ENCODE measurements at regions not wholly inside any gene's neighbourhood (a gene's known extent, or its start where the extent isn't known, plus 50 kb on each side); places are given as distances from the start of the nearest gene placed in this dataset.

- H3K27me3 ChIP-seq = no peaks in the 10 kb centered on the region
- H3K4me3 ChIP-seq = no peak overlapping the region
- no peaks in the 10 kb centered on the region for H3K9me3 ChIP-seq
- H3K27ac ChIP-seq = no peak overlapping the region
- TF ChIP-seq POLR2A (IDR thresholded peaks at IDR 0.05) (no peak), CTCF (IDR thresholded peaks at IDR 0.05) (no peak)
- no peaks in the 10 kb centered on the region for H3K4me1 ChIP-seq
- no peaks in the 10 kb centered on the region for H3K36me3 ChIP-seq
- DNase-seq = no peak
- intact Hi-C loops (cut with DNase I; ENCODE audit: low total_unique reads) = no loop called here
Observed at GRCh38 chr2:120924924-120925323, 189.3 kb downstream of the GLI2 start.

GRCh38 chr2:120926463-120927264 is 191.0 kb downstream of the GLI2 start:
- Histone ChIP-seq H3K36me3 (no peaks in the 10 kb centered on the region), H3K27me3 (no peaks in the 10 kb centered on the region), H3K27ac (no peak overlapping the region), H3K4me1 (no peaks in the 10 kb centered on the region), H3K9me3 (no peaks in the 10 kb centered on the region), H3K4me3 (no peak overlapping the region)
- no peak for TF ChIP-seq CTCF (IDR thresholded peaks at IDR 0.05)
- TF ChIP-seq POLR2A (IDR thresholded peaks at IDR 0.05) = no peak
- DNase-seq = no peak
- intact Hi-C loops (cut with DNase I; ENCODE audit: low total_unique reads) = no loop called here

- TF ChIP-seq POLR2A (IDR thresholded peaks at IDR 0.05) (no peak), CTCF (IDR thresholded peaks at IDR 0.05) (no peak)
- Histone ChIP-seq H3K4me1 (no peaks in the 10 kb centered on the region), H3K4me3 (no peak overlapping the region), H3K36me3 (no peaks in the 10 kb centered on the region), H3K27ac (no peak overlapping the region), H3K9me3 (no peaks in the 10 kb centered on the region), H3K27me3 (no peaks in the 10 kb centered on the region)
- DNase-seq = no peak
- intact Hi-C loops (cut with DNase I; ENCODE audit: low total_unique reads) = no loop called here
Observed at GRCh38 chr2:120927265-120927628, 191.6 kb downstream of the GLI2 start.

GRCh38 chr2:120929829-120930228 is 194.2 kb downstream of the GLI2 start:
- no peak for TF ChIP-seq POLR2A (IDR thresholded peaks at IDR 0.05)
- TF ChIP-seq CTCF (IDR thresholded peaks at IDR 0.05) = no peak
- Histone ChIP-seq H3K27ac (no peak overlapping the region), H3K4me1 (peaks cover 0 to 5% of the 10 kb centered on the region in 2 donors), H3K9me3 (no peaks in the 10 kb centered on the region), H3K36me3 (no peaks in the 10 kb centered on the region), H3K27me3 (no peaks in the 10 kb centered on the region), H3K4me3 (no peak overlapping the region)
- no peak for DNase-seq
- intact Hi-C loops (cut with DNase I; ENCODE audit: low total_unique reads) = no loop called here

- Histone ChIP-seq H3K27me3 (no peaks in the 10 kb centered on the region), H3K4me3 (no peak overlapping the region), H3K4me1 (peaks cover 0 to 5% of the 10 kb centered on the region in 2 donors), H3K9me3 (no peaks in the 10 kb centered on the region), H3K36me3 (no peaks in the 10 kb centered on the region), H3K27ac (no peak overlapping the region)
- DNase-seq = no peak
- TF ChIP-seq CTCF (IDR thresholded peaks at IDR 0.05) (no peak), POLR2A (IDR thresholded peaks at IDR 0.05) (no peak)
- intact Hi-C loops (cut with DNase I; ENCODE audit: low total_unique reads) = no loop called here
Observed at GRCh38 chr2:120930236-120930635, 194.6 kb downstream of the GLI2 start.
